HepG2 (cell line): ENCODE measurements at regions not wholly inside any gene's neighbourhood (a gene's known extent, or its start where the extent isn't known, plus 50 kb on each side); places are given as distances from the start of the nearest gene placed in this dataset.

Experiments
- ATAC-seq: fragments of 200-7000 bp; cut with Tn5 transposase; 3 replicates; pipeline ENCODE4 v1.9.1; 2020; ENCODE audit warnings: mild to moderate bottlenecking, moderate library complexity
- BruUV-seq: library from RNA; stranded (reverse); fragments of 400-500 nt; replicated peaks from 2 replicates; lab custom pipeline; 2021; lab: Mats Ljungman, UMichigan
- CTCF ChIA-PET: fragments of 300-600 bp; formaldehyde crosslinking; extraction: SDS; loops from one replicate; lab custom pipeline; 2021; ENCODE audit warnings: low total read pairs, inconsistent platforms, low intra/inter-chr PET ratio; lab: Yijun Ruan, JAX
- POLR2A ChIA-PET: fragments of 350-600 bp; sonication (Branson Sonifier 250); formaldehyde crosslinking; loops from one replicate; lab custom pipeline; 2020; ENCODE audit warnings: antibody characterized with exemption, inconsistent platforms; lab: Yijun Ruan, JAX
- DNase-seq: peaks from one replicate; pipeline ENCODE4 v3.0.0-alpha.2; 2015; ENCODE audit warnings: low spot score
- FAIRE-seq: peaks from 3 replicates; lab custom pipeline; 2011; peaks lifted over from hg19 to GRCh38; lab: Jason Lieb, UNC
- H2AFZ ChIP-seq: one replicate; pipeline ENCODE4 v1.6.1; 2011; ENCODE audit warnings: low read length, inconsistent platforms
- H3K27ac ChIP-seq: fragments of 300-600 bp; 3 replicates; pipeline ENCODE4 v1.8.0; 2011; ENCODE audit warnings: mixed run types, mild to moderate bottlenecking, mixed read lengths, low read length, inconsistent platforms; ENCODE audit not compliant: insufficient read depth; ENCODE audit errors: extremely low read length
- H3K27me3 ChIP-seq, 2 experiments: fragments of 200-600 bp in 1 of 2; 2 replicates in 1 of 2; 3 replicates in 1 of 2; pipeline versions ENCODE4 v1.6.0 to v1.8.0; 2011; ENCODE audit warnings: low read length in 2 of 2, mild to moderate bottlenecking in 2 of 2, moderate library complexity in 2 of 2, inconsistent platforms in 1 of 2; ENCODE audit not compliant: insufficient read depth in 2 of 2, control insufficient read depth in 1 of 2
- H3K36me3 ChIP-seq, 2 experiments: fragments of 200-600 bp in 1 of 2; replicated peaks in 1 of 2; 2 replicates in 1 of 2; 3 replicates in 1 of 2; pipeline versions ENCODE4 v1.5.1 to v1.8.0; 2011; ENCODE audit warnings: low read length in 2 of 2, inconsistent platforms in 1 of 2; ENCODE audit not compliant: insufficient read depth in 2 of 2, control insufficient read depth in 1 of 2
- H3K4me1 ChIP-seq: 2 replicates; pipeline ENCODE4 v1.5.1; 2012; ENCODE audit warnings: low read length, inconsistent platforms; ENCODE audit not compliant: insufficient read depth
- H3K4me2 ChIP-seq: 2 replicates; pipeline ENCODE4 v1.6.0; 2011; ENCODE audit warnings: low read depth, low read length, inconsistent platforms
- H3K4me3 ChIP-seq, 3 experiments: fragments of 200-600 bp in 1 of 3; sonication (generic), shearing (Covaris generic) in 1 of 3; replicated peaks in 1 of 3; 2 replicates each; pipeline ENCODE4 v1.5.1; 2011 to 2016; ENCODE audit warnings: low read length in 3 of 3, inconsistent platforms in 2 of 3, low read depth in 2 of 3, mild to moderate bottlenecking in 2 of 3, control low read depth in 1 of 3, mixed read lengths in 1 of 3; ENCODE audit not compliant: insufficient read depth in 1 of 3
- H3K79me2 ChIP-seq: one replicate; pipeline ENCODE4 v1.6.1; 2011; ENCODE audit warnings: low read length, inconsistent platforms; ENCODE audit not compliant: insufficient read depth
- H3K9ac ChIP-seq: 2 replicates; pipeline ENCODE4 v1.6.0; 2011; ENCODE audit warnings: mild to moderate bottlenecking, low read depth, low read length, inconsistent platforms; ENCODE audit not compliant: insufficient read depth
- H3K9me3 ChIP-seq: 2 replicates; pipeline ENCODE4 v1.5.1; 2012; ENCODE audit warnings: mild to moderate bottlenecking, low read length
- H4K20me1 ChIP-seq: 2 replicates; pipeline ENCODE4 v1.6.0; 2011; ENCODE audit warnings: inconsistent platforms, mild to moderate bottlenecking, low read length, moderate library complexity; ENCODE audit not compliant: insufficient read depth
- ATF7 ChIP-seq, 2 experiments: fragments of 450-650 bp in 1 of 2; sonication (generic) in 1 of 2; formaldehyde crosslinking in 1 of 2; IDR thresholded peaks; 2 replicates each; pipeline versions ENCODE4 v1.4.0 to v1.6.1; 2016 to 2020; ENCODE audit warnings: antibody characterized with exemption in 1 of 2, mild to moderate bottlenecking in 1 of 2, missing genetic modification reagents in 1 of 2
- CBFB ChIP-seq: sonication (generic); formaldehyde crosslinking; IDR thresholded peaks from 2 replicates; pipeline ENCODE4 v1.4.0; 2020; ENCODE audit warnings: missing genetic modification reagents
- KAT2B ChIP-seq: fragments of 150-350 bp; IDR thresholded peaks from 2 replicates; pipeline ENCODE4 v1.6.1; 2014; ENCODE audit warnings: low read depth, low read length, borderline replicate concordance
- KLF12 ChIP-seq: sonication (generic); formaldehyde crosslinking; IDR thresholded peaks from 2 replicates; pipeline ENCODE4 v1.4.0; 2020; ENCODE audit warnings: missing genetic modification reagents, borderline replicate concordance
- NFATC3 ChIP-seq: sonication (generic); formaldehyde crosslinking; IDR thresholded peaks from 2 replicates; pipeline ENCODE4 v1.5.1; 2020; ENCODE audit warnings: mild to moderate bottlenecking, missing genetic modification reagents
- NRL ChIP-seq: sonication (generic); formaldehyde crosslinking; IDR thresholded peaks from 2 replicates; pipeline ENCODE4 v1.5.0; 2020; ENCODE audit warnings: missing genetic modification reagents, mild to moderate bottlenecking, moderate library complexity, borderline replicate concordance
- SNRNP70 ChIP-seq: fragments of 200-400 bp; formaldehyde crosslinking; IDR thresholded peaks from 2 replicates; pipeline ENCODE4 v1.6.1; 2017; ENCODE audit warnings: mild to moderate bottlenecking, low read depth, low read length, moderate library complexity
- ZNF20 ChIP-seq: sonication (generic); formaldehyde crosslinking; IDR thresholded peaks from 2 replicates; pipeline ENCODE4 v1.4.0; 2020; ENCODE audit warnings: mild to moderate bottlenecking, moderate library complexity, missing genetic modification reagents
- ZNF441 ChIP-seq: sonication (generic); formaldehyde crosslinking; IDR thresholded peaks from 2 replicates; pipeline ENCODE4 v1.7.0; 2021; ENCODE audit warnings: missing genetic modification reagents, borderline replicate concordance
- ZNF709 ChIP-seq: sonication (generic); formaldehyde crosslinking; IDR thresholded peaks from 2 replicates; pipeline ENCODE4 v1.5.0; 2020; ENCODE audit warnings: mild to moderate bottlenecking, missing genetic modification reagents
- ZNF775 ChIP-seq: sonication (generic); formaldehyde crosslinking; IDR thresholded peaks from 2 replicates; pipeline ENCODE4 v1.4.0; 2020; ENCODE audit warnings: missing genetic modification reagents, mild to moderate bottlenecking, moderate library complexity, borderline replicate concordance
- ZNF777 ChIP-seq: sonication (generic); formaldehyde crosslinking; IDR thresholded peaks from 2 replicates; pipeline ENCODE4 v1.4.0; 2020; ENCODE audit warnings: missing genetic modification reagents
- ZNF891 ChIP-seq: sonication (generic); formaldehyde crosslinking; IDR thresholded peaks from 2 replicates; pipeline ENCODE4 v1.5.0; 2020; ENCODE audit warnings: mild to moderate bottlenecking, missing genetic modification reagents
- WGBS: methylation state at CpG from one replicate; pipeline ENCODE4 v1.1.6; 2017; ENCODE audit warnings: low lambda C conversion rate; 5-methylcytosine and 5-hydroxymethylcytosine counted together
- in situ Hi-C: cut with HindIII; loops from 2 replicates; pipeline ENCODE4 v1.10.0; 2017; ENCODE audit warnings: low pct_unique_long_range_greater_than_20kb; ENCODE audit not compliant: extremely low pct_ligation_motif_present
- intact Hi-C: fragments of 100-400 bp; cut with micrococcal nuclease; formaldehyde crosslinking; loops from one replicate; pipeline ENCODE4 v1.10.0; 2022; ENCODE audit not compliant: unreplicated experiment
- TF ChIP-seq, protein P1 (sequence below), 2 experiments: IDR thresholded peaks; 2 replicates each; pipeline ENCODE4 v1.6.1; 2011 to 2012; ENCODE audit warnings: low read length in 2 of 2, borderline replicate concordance in 1 of 2, low read depth in 1 of 2, mild to moderate bottlenecking in 1 of 2, moderate library complexity in 1 of 2

DNA sequence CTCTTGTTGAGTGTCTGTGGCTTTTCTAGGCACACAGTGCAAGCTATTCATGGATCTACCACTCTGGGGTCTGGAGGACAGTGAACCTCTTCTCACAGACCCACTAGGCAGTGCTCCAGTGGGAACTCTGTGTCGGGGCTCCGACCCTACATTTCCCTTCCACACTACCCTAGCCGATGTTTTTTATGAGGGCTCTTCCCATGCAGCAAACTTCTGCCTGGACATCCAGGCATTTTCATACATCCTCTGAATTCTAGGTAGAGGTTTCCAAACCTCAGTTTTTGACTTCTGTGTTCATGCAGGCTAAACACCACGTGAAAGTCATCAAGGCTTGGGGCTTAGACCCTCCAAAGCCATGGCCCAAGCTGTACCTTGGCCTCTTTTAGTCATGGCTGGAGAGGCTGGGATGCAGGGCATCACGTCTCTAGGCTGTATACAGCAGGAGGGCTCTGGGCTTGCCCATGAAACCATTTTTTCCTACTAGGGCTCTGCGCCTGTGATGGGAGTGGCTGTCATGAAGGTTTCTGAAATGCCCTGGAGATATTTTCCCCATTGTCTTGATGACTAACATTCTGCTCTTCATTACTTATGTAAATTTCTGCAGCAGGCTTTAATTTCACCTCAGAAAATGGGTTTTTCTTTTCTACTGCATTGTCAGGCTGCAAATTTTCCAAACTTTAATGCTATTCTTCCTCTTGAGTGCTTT is 249.8 kb upstream of the CPEB2 start:
- in situ Hi-C loops = no loop called here
- BruUV-seq = no TSS peak
- Histone ChIP-seq H3K36me3 (no peaks in the 10 kb centered on the region), H3K4me2 (no peak overlapping the region), H3K27ac (no peak overlapping the region), H3K27me3 (no peaks in the 10 kb centered on the region), H4K20me1 (no peaks in the 10 kb centered on the region), H3K9ac (no peak overlapping the region), H3K4me3 (no peak overlapping the region), H3K9me3 (peaks cover 72% of the 10 kb centered on the region), H3K79me2 (no peaks in the 10 kb centered on the region), H3K4me1 (no peaks in the 10 kb centered on the region)
- intact Hi-C loops = no loop called here
- 17% methylated on average over 6 of the region's 6 CpGs for WGBS
- ATAC-seq (no peak), FAIRE-seq (no peak), DNase-seq (no peak)
- CTCF ChIA-PET = no interaction called here
- POLR2A ChIA-PET = no interaction called here
- TF ChIP-seq KLF12 (CRISPR knock-in tag) (no peak), ZNF441 (CRISPR knock-in tag) (no peak), ZNF20 (no peak), SNRNP70 (no peak), NRL (CRISPR knock-in tag) (no peak), NFATC3 (no peak), ZNF709 (CRISPR knock-in tag) (no peak), CBFB (CRISPR knock-in tag) (no peak), ATF7 (IDR thresholded peaks at IDR 0.05) (no peak), ATF7 (CRISPR knock-in tag; IDR thresholded peaks at IDR 0.05) (no peak), ZNF775 (CRISPR knock-in tag) (no peak), ZNF891 (CRISPR knock-in tag) (no peak), KAT2B (no peak), ZNF777 (CRISPR knock-in tag) (no peak)
- TF ChIP-seq, protein P1, sequence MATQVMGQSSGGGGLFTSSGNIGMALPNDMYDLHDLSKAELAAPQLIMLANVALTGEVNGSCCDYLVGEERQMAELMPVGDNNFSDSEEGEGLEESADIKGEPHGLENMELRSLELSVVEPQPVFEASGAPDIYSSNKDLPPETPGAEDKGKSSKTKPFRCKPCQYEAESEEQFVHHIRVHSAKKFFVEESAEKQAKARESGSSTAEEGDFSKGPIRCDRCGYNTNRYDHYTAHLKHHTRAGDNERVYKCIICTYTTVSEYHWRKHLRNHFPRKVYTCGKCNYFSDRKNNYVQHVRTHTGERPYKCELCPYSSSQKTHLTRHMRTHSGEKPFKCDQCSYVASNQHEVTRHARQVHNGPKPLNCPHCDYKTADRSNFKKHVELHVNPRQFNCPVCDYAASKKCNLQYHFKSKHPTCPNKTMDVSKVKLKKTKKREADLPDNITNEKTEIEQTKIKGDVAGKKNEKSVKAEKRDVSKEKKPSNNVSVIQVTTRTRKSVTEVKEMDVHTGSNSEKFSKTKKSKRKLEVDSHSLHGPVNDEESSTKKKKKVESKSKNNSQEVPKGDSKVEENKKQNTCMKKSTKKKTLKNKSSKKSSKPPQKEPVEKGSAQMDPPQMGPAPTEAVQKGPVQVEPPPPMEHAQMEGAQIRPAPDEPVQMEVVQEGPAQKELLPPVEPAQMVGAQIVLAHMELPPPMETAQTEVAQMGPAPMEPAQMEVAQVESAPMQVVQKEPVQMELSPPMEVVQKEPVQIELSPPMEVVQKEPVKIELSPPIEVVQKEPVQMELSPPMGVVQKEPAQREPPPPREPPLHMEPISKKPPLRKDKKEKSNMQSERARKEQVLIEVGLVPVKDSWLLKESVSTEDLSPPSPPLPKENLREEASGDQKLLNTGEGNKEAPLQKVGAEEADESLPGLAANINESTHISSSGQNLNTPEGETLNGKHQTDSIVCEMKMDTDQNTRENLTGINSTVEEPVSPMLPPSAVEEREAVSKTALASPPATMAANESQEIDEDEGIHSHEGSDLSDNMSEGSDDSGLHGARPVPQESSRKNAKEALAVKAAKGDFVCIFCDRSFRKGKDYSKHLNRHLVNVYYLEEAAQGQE (IDR thresholded peaks at IDR 0.05; ENCODE audit: borderline replicate concordance in 1 of 2, low read depth in 1 of 2, low read length in 2 of 2) = no peak
- TF ChIP-seq, all 625 proteins: peak for 0
- H2AFZ ChIP-seq = no peak overlapping the region
